GM21576 (cell line): ENCODE measurements at regions not wholly inside any gene's neighbourhood (a gene's known extent, or its start where the extent isn't known, plus 50 kb on each side); places are given as distances from the start of the nearest gene placed in this dataset.

Experiments
- ATAC-seq: cut with Tn5 transposase; IDR thresholded peaks from one replicate; pipeline ENCODE4 v1.9.1; 2021; ENCODE audit warnings: mild to moderate bottlenecking, moderate library complexity; ENCODE audit not compliant: unreplicated experiment

- ATAC-seq, result no peak
Observed at GRCh38 chr10:105993609-105994008, 1170.9 kb downstream of the SORCS1 start.

- no peak for ATAC-seq
Observed at GRCh38 chr10:105992928-105993327, 1171.6 kb downstream of the SORCS1 start.

- no peak for ATAC-seq
Observed at GRCh38 chr10:105990529-105990928, 1174.0 kb downstream of the SORCS1 start.

GRCh38 chr10:105989995-105990394 lies 1174.5 kb downstream of the SORCS1 start:
- no peak for ATAC-seq

GRCh38 chr10:105988848-105989247 lies 1175.7 kb downstream of the SORCS1 start:
- no peak for ATAC-seq

GRCh38 chr10:105986912-105987635 lies 1177.4 kb downstream of the SORCS1 start:
- no peak for ATAC-seq

GRCh38 chr10:105986486-105986885 lies 1178.0 kb downstream of the SORCS1 start:
- no peak for ATAC-seq

- no peak for ATAC-seq
Observed at GRCh38 chr10:105982735-105983134, 1181.8 kb downstream of the SORCS1 start.

GRCh38 chr10:105981679-105982078 lies 1182.8 kb downstream of the SORCS1 start:
- ATAC-seq, result no peak

GRCh38 chr10:105974803-105975456 lies 1189.6 kb downstream of the SORCS1 start:
- ATAC-seq, result no peak

- no peak for ATAC-seq
Observed at GRCh38 chr10:105973902-105974301, 1190.6 kb downstream of the SORCS1 start.

- ATAC-seq, result no peak
Observed at GRCh38 chr10:105973360-105973759, 1191.1 kb downstream of the SORCS1 start.

- ATAC-seq, result no peak
Observed at GRCh38 chr10:105971460-105971859, 1193.0 kb downstream of the SORCS1 start.

GRCh38 chr10:105969884-105970377 lies 1194.6 kb downstream of the SORCS1 start:
- no peak for ATAC-seq

- ATAC-seq, result no peak
Observed at GRCh38 chr10:105968666-105969065, 1195.8 kb downstream of the SORCS1 start.

- no peak for ATAC-seq
Observed at GRCh38 chr10:105967256-105967655, 1197.2 kb downstream of the SORCS1 start.

- ATAC-seq, result no peak
Observed at GRCh38 chr10:105965141-105965540, 1199.4 kb downstream of the SORCS1 start.

GRCh38 chr10:105964009-105964408 lies 1200.5 kb downstream of the SORCS1 start:
- no peak for ATAC-seq

GRCh38 chr10:105963334-105963884 lies 1201.1 kb downstream of the SORCS1 start:
- no peak for ATAC-seq

GRCh38 chr10:105956550-105956949 lies 1208.0 kb downstream of the SORCS1 start:
- no peak for ATAC-seq

- ATAC-seq, result no peak
Observed at GRCh38 chr10:105953861-105954260, 1210.6 kb downstream of the SORCS1 start.

GRCh38 chr10:105953056-105953455 lies 1211.5 kb downstream of the SORCS1 start:
- no peak for ATAC-seq
